ENCODE measurements at regions not wholly inside any gene's neighbourhood (a gene's known extent, or its start where the extent isn't known, plus 50 kb on each side); places are given as distances from the start of the nearest gene placed in this dataset.

DNA sequence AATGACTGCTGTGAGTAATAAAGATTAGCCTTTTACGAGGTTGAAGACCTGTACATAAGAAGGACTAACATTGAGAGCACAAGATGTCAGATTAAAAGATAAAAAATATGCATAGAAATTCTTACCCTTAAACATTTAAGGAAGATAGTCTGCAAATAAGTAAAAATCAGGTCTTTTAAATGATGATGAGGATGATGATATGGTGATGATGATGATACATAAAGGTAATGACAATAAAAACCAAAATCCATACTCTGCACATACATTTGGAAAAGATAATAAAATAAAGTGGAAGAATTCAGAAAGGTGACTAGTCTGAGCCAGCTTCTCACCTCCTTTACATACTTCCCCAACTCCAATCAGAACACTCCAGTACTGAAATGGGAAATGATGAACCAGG lies 124.5 kb downstream of the PTCSC3 start:
- H2AFZ ChIP-seq (ENCODE audit: low read length) = no peak overlapping the region
- no peak overlapping the region for H3K4me2 ChIP-seq (ENCODE audit: low read depth, low read length, poor library complexity, severe bottlenecking)
- H3K9me3 ChIP-seq (ENCODE audit: insufficient read depth, low read depth, low read length) = no peaks in the 10 kb centered on the region
- no peaks in the 10 kb centered on the region for H3K36me3 ChIP-seq (ENCODE audit: insufficient read depth, low read length)
- H4K20me1 ChIP-seq (ENCODE audit: insufficient read depth, low read length, poor library complexity, severe bottlenecking) = no peaks in the 10 kb centered on the region
- H3K79me2 ChIP-seq (ENCODE audit: insufficient read depth, low read length) = no peaks in the 10 kb centered on the region
- no peaks in the 10 kb centered on the region for H3K27me3 ChIP-seq (ENCODE audit: insufficient read depth, low read length, poor library complexity, severe bottlenecking)
- no peaks in the 10 kb centered on the region for H3K9me2 ChIP-seq (replicated peaks; ENCODE audit: low read depth, low read length)
- no peak overlapping the region for H3K9ac ChIP-seq (ENCODE audit: low read depth, low read length, poor library complexity, severe bottlenecking)
- TF ChIP-seq, protein P1, sequence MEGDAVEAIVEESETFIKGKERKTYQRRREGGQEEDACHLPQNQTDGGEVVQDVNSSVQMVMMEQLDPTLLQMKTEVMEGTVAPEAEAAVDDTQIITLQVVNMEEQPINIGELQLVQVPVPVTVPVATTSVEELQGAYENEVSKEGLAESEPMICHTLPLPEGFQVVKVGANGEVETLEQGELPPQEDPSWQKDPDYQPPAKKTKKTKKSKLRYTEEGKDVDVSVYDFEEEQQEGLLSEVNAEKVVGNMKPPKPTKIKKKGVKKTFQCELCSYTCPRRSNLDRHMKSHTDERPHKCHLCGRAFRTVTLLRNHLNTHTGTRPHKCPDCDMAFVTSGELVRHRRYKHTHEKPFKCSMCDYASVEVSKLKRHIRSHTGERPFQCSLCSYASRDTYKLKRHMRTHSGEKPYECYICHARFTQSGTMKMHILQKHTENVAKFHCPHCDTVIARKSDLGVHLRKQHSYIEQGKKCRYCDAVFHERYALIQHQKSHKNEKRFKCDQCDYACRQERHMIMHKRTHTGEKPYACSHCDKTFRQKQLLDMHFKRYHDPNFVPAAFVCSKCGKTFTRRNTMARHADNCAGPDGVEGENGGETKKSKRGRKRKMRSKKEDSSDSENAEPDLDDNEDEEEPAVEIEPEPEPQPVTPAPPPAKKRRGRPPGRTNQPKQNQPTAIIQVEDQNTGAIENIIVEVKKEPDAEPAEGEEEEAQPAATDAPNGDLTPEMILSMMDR (conservative IDR thresholded peaks at IDR 0.05; ENCODE audit: low read length) = no peak
- no peak for TF ChIP-seq EZH2phosphoT487 (IDR thresholded peaks at IDR 0.05; ENCODE audit: borderline replicate concordance)
- no peaks in the 10 kb centered on the region for H3F3A ChIP-seq (ENCODE audit: low read depth)
- H3K4me3 ChIP-seq (ENCODE audit: low read length, poor library complexity, severe bottlenecking) = no peak overlapping the region
- no peaks in the 10 kb centered on the region for H3K4me1 ChIP-seq (ENCODE audit: insufficient read depth, low read length, poor library complexity, severe bottlenecking)

GRCh38 chr14:36048667-36049066 lies 127.9 kb downstream of the PTCSC3 start:
- H3K9me2 ChIP-seq (replicated peaks; ENCODE audit: low read depth, low read length) = no peaks in the 10 kb centered on the region
- H3K79me2 ChIP-seq (ENCODE audit: insufficient read depth, low read length) = no peaks in the 10 kb centered on the region
- H3F3A ChIP-seq (ENCODE audit: low read depth) = no peaks in the 10 kb centered on the region
- H3K27me3 ChIP-seq (ENCODE audit: insufficient read depth, low read length, poor library complexity, severe bottlenecking) = no peaks in the 10 kb centered on the region
- H3K9me3 ChIP-seq (ENCODE audit: insufficient read depth, low read depth, low read length) = no peaks in the 10 kb centered on the region
- H3K9ac ChIP-seq (ENCODE audit: low read depth, low read length, poor library complexity, severe bottlenecking) = no peak overlapping the region
- no peak overlapping the region for H3K4me2 ChIP-seq (ENCODE audit: low read depth, low read length, poor library complexity, severe bottlenecking)
- no peaks in the 10 kb centered on the region for H3K36me3 ChIP-seq (ENCODE audit: insufficient read depth, low read length)
- no peaks in the 10 kb centered on the region for H3K4me1 ChIP-seq (ENCODE audit: insufficient read depth, low read length, poor library complexity, severe bottlenecking)
- TF ChIP-seq, protein P1 (conservative IDR thresholded peaks at IDR 0.05; ENCODE audit: low read length) = no peak
- no peak for TF ChIP-seq EZH2phosphoT487 (IDR thresholded peaks at IDR 0.05; ENCODE audit: borderline replicate concordance)
- H3K4me3 ChIP-seq (ENCODE audit: low read length, poor library complexity, severe bottlenecking) = no peak overlapping the region
- H2AFZ ChIP-seq (ENCODE audit: low read length) = no peak overlapping the region
- no peaks in the 10 kb centered on the region for H4K20me1 ChIP-seq (ENCODE audit: insufficient read depth, low read length, poor library complexity, severe bottlenecking)

DNA sequence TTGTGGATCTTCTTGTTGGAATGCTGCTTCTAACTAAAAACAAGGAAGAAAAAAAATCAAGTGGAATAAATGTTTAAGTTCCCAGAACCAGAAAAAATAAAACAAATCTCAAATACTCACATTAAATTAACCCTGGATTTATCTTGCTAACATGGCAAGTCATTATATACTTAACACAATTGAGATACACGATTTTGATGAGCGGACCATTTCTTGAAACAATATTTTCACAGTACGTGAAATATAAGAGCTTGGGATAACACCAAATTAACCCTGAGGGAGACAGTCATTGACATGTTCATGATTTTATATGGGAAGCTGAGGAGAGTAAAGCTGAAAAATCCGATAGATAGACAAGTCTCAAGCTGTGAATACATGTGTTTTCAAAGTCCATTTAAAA lies 128.6 kb downstream of the PTCSC3 start:
- Histone ChIP-seq H3K9me2 (replicated peaks; ENCODE audit: low read depth, low read length) (no peaks in the 10 kb centered on the region), H2AFZ (ENCODE audit: low read length) (no peak overlapping the region), H3K9ac (ENCODE audit: low read depth, low read length, poor library complexity, severe bottlenecking) (no peak overlapping the region), H3K4me3 (ENCODE audit: low read length, poor library complexity, severe bottlenecking) (no peak overlapping the region), H3K4me1 (ENCODE audit: insufficient read depth, low read length, poor library complexity, severe bottlenecking) (no peaks in the 10 kb centered on the region), H3K79me2 (ENCODE audit: insufficient read depth, low read length) (no peaks in the 10 kb centered on the region), H4K20me1 (ENCODE audit: insufficient read depth, low read length, poor library complexity, severe bottlenecking) (no peaks in the 10 kb centered on the region), H3K4me2 (ENCODE audit: low read depth, low read length, poor library complexity, severe bottlenecking) (no peak overlapping the region), H3F3A (ENCODE audit: low read depth) (no peaks in the 10 kb centered on the region), H3K27me3 (ENCODE audit: insufficient read depth, low read length, poor library complexity, severe bottlenecking) (no peaks in the 10 kb centered on the region), H3K9me3 (ENCODE audit: insufficient read depth, low read depth, low read length) (no peaks in the 10 kb centered on the region), H3K36me3 (ENCODE audit: insufficient read depth, low read length) (no peaks in the 10 kb centered on the region)
- no peak for TF ChIP-seq EZH2phosphoT487 (IDR thresholded peaks at IDR 0.05; ENCODE audit: borderline replicate concordance)
- TF ChIP-seq, protein P1 (conservative IDR thresholded peaks at IDR 0.05; ENCODE audit: low read length) = no peak

All from Loucy (cell line).